GM21619 (cell line): ENCODE measurements at regions not wholly inside any gene's neighbourhood (a gene's known extent, or its start where the extent isn't known, plus 50 kb on each side); places are given as distances from the start of the nearest gene placed in this dataset.
"Not testable (repeated sequence)": the region's sequence is repeated elsewhere in the genome, so short reads cannot be mapped to it uniquely, and the experiment has no call there.

Experiments
- ATAC-seq: cut with Tn5 transposase; IDR thresholded peaks from one replicate; pipeline ENCODE4 v1.9.1; 2021; ENCODE audit not compliant: unreplicated experiment

DNA sequence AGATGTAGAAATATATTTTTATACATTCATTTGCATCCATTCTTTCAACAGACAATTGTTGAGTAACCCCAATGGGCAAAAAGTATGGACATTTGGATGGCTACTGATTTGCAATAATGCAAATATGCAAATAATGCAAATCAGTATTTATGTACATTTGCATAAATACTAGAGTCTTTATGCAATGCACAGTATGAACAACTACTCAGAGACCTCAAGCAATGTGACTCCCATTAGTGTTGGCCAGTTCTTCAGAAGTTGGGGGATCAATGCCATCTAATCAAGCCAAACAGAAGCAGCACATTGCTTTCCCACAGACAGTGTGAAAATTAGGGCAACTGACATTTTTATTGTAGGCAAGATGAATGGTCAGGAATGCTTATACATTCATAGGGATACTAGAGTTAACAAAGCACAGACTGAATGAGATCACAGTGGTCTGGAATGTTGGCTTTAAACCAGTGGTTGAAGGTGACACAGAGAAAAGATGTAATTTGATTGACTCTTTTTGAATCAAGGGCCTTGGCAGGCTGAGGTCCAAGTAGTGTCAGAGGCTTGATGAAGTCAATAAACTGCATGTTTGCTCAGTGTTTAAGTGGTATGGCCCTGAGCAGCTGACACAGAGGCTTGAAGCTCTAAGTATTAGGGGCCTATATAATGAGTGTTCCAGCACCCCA, 256.6 kb downstream of the CTH start:
- ATAC-seq = no peak

GRCh38 chr1:70671006-70671405, 259.9 kb downstream of the CTH start:
- ATAC-seq = no peak

DNA sequence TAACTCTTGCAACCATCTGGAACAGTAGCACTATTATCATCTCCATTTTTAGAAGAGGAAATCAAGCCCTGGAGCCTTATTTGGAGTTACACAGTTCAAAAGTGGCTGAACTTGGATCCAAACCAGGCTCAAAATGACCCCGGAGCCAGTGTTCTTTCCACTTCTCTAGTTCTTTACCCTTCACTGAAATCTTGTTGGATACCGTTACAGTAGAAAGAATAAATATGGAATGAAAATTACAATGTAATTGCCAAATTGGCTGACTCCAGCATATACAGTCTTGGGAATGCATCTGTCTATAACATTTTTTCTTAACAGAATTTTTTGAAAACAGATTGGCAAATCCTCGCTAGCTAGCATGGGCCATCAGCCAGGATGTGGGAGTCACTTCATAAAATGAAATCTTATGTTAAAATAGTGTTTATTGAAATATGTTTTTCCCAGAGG, 261.4 kb downstream of the CTH start:
- no peak for ATAC-seq

GRCh38 chr1:70674941-70675685, 264.0 kb downstream of the CTH start:
- no peak for ATAC-seq

- peak; percentile 80 for ATAC-seq
Measured at GRCh38 chr1:70675737-70676156, 264.7 kb downstream of the CTH start.

GRCh38 chr1:70685300-70686286, 274.5 kb downstream of the CTH start:
- ATAC-seq = peak; percentile 100

DNA sequence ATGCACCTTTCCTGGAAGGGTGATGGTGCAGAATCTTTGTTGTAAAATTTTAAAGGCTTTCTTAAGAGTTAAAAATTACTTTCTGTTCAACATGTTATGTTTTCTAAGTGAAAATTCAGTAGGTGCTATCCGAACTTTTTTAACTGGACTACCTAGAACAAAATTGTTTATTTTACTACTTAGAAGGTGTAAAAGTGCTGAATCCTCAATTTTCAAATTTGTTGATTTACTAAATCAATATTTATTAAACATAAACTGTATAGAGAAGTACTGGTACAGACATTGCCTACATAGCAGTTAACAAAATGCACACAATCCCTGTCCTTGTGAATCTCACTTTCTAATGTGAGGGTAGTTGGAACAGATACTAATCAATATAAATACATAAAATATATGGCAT, 277.5 kb downstream of the CTH start:
- no peak for ATAC-seq

DNA sequence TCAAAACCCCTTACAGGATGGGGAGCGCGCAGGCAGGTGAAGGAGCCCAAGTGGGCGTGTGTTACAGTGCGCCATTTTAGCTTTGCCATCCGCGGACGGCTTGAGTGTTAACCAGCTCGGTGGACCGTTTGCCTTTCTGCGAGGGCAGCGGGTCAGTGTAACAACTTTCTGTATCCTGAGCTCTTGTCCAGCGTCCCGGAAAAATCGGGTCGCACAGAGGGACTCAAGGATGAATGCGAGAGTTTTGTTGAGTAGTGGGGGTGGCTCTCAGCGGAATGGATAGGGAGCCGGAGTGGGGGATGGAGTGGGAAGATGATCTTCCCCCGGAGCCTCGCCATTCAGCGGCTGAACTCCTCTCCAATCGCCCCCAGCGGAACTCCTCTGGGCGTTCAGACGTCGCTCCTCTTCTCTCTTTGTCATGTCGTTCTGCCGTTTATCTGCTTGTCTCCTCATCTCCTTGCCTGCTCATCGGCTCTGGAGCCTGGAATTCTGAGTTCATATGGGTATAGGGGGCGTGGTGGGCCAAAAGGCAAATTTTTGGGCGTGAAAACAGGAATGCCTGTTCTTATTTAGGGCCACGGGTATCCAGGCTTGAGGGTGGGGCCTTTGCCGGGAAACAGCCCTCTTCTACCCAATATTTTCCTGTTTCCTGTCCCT, 295.4 kb downstream of the CTH start:
- no peak for ATAC-seq

- ATAC-seq = no peak
Measured at GRCh38 chr1:70707214-70707613, 296.1 kb downstream of the CTH start.

DNA sequence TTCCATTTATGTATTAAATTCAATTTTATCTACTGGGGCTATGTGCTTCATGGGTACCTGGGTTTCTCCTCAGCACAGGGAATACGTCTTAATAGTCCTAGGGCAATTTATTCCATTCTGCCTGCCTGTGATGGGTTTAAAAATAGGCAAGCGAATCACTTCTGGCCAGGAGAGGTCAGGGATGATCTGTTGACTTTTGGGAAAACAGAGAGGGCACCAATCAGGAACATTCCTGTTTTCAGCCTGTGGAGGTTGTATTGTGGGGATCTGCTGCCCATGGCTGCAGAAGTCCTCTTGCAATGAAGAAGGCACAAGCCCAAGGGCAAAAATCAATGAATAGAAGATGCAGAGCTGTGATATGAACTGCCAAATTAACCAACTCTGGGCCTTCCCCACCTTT, 303.1 kb downstream of the CTH start:
- no peak for ATAC-seq

- ATAC-seq = no peak
Measured at GRCh38 chr1:70717211-70717610, 306.1 kb downstream of the CTH start.

DNA sequence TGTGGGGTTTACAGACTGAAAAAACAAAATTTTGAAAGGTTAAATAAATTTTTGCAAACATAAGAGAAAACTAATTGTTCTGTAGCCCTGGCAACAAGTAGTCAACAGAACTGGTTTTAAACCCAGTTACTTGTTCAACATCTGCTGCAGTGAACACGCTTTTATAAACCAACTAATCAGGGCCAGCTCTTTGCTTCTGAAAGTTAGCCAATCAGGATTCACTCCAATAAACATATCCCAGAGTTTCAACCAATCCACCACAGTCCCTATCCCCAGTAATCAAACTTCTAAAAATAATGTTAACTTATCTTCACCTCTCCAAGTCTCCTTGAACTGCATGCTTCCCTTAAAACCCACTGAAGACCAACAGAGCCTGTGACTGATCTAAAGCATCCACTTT, 306.6 kb downstream of the CTH start:
- ATAC-seq = no peak

DNA sequence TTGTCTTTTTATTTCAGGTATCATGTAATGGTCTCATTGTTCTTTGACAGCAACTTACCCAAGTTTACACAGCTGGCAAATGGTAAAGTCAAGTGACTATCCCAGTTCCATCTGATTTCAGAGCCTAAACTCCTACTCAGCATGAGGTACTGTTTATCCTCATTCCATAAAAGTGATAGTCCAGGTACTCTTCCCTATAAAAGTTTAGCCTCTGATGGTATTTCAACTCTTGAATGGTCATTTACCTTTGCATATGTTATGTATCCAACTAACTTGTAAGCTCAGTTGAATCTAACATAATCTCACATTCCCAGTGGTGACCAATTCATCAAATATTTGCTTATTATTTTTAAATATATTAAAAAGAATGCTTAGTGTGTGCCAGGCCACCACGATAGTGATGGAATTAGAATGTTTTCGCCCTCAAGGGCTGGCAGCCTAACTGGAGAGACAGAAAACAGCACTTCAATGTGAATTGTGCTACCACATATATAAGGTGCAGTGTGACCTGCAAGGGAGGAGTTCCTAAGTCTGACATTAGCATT, 307.1 kb downstream of the CTH start:
- no peak for ATAC-seq

- no peak for ATAC-seq
Measured at GRCh38 chr1:70719154-70719553, 308.1 kb downstream of the CTH start.

DNA sequence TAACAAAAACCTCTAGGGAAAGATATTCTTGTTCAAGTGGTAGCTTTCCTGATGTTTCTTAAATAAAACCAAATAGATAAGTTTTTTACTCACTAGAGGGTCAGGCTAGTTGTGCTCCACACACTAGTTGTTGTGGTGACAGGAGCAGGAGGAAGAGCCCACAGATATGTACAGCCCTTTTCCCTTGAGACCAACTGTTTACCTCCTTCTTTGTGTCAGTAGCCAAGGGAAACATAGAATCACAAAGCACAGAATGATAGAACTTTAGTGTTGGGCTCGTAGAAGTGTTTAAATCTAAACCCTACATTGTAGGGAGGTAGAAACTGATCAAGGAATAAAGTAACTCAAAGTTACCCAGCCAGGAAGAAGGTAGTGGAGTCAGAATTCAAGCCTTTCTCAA, 309.0 kb downstream of the CTH start:
- no peak for ATAC-seq

DNA sequence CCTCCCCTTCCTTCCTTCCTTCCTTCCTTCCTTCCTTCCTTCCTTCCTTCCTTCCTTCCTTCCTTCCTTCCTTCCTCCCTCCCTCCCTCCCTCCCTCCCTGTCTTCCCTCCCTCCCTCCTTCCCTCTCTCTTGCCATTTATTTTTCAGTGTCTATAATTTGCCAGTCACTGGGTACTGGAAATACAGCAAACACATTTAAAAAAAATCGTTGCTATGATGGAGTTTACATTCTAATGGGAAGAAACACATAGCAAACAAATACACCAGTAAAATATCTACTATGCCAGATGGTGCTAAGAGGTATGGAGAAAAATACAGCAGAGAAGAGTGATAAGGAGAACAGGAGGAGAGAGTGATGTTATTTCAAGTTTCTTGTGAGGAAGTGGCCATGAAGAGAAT, 309.5 kb downstream of the CTH start:
- no peak for ATAC-seq

DNA sequence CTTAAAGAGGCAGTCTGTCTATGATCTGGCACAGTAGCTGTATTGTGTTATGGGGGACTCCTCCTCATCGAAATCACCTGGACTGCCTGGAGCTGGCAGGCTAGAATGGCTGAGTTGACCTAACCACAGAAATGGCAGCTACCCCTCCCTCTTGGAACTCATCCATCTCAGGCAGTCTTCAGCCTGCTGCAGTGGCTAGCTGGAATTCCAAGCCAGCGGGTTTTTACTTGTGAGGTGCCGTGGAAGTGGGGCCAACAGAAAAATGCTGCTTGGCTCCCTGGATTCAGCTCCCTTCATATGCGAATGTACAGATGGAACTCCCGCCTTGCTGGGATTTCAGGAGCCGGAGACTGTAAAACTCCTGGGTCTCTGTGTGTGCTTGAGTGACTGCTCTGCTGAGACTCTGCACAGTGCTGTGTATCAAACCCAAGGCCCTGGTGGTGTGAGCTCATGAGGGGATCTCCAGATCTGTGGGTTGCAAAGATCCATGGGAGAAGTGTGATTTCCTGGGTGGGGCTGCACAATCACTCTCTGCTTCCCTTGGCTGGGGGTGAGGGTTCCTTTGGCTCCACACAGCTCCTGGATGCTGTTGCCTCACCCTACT, 316.9 kb downstream of the CTH start:
- ATAC-seq = no peak

- ATAC-seq = not testable (repeated sequence)
Measured at GRCh38 chr1:70736518-70736917, 311.1 kb downstream of the PTGER3 start.

DNA sequence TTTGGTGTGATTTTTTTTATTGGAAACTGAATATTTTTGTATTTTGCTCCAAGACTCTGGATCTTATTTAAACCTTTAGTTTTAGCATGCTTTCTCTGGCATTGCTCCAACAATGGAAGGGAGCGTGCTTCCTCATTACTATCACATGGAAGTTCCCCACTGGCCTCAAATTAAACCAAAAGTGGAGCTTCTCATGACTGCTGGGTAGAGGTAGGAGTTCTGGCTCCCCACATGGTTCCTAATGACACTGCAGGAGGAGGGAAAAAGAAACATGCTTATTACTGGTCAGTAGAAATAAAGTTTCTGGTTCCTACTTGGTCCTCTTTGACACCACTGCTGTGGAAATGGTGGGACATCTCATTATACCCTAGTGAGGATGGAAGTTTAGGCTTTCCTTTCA, 310.5 kb downstream of the PTGER3 start:
- no peak for ATAC-seq

GRCh38 chr1:70738624-70739023, 309.0 kb downstream of the PTGER3 start:
- ATAC-seq = no peak
